Stomach (tissue), 8 donors: ENCODE measurements at regions not wholly inside any gene's neighbourhood (a gene's known extent, or its start where the extent isn't known, plus 50 kb on each side); places are given as distances from the start of the nearest gene placed in this dataset.

Experiments
- DNase-seq, 2 donors: peaks; one replicate each; pipeline versions ENCODE4 v3.0.0 to v3.0.0-alpha.2; 2013 to 2019
- H3K27ac ChIP-seq, 5 donors: fragments of 200-600 bp in 4 of 5; sonication (generic) in 4 of 5; one replicate each; pipeline ENCODE4 v1.5.1; 2013 to 2019; ENCODE audit warnings: mild to moderate bottlenecking in 1 of 5, moderate library complexity in 1 of 5
- H3K27me3 ChIP-seq, 3 donors: fragments of 200-600 bp; sonication (generic); one replicate each; pipeline ENCODE4 v1.5.1; 2017 to 2019; ENCODE audit warnings: mixed run types in 1 of 3
- H3K36me3 ChIP-seq, 4 donors: fragments of 200-600 bp; sonication (generic); 1 replicate in 3 of 4; 2 replicates in 1 of 4; pipeline ENCODE4 v1.5.1; 2016 to 2019
- H3K4me1 ChIP-seq, 4 donors: fragments of 200-600 bp; sonication (generic); one replicate each; pipeline ENCODE4 v1.5.1; 2016 to 2019
- H3K4me3 ChIP-seq, 4 donors: fragments of 200-600 bp; sonication (generic) in 3 of 4; one replicate each; pipeline ENCODE4 v1.5.1; 2016 to 2019; ENCODE audit warnings: mild to moderate bottlenecking in 1 of 4
- H3K9me3 ChIP-seq, 4 donors: fragments of 200-600 bp; sonication (generic); one replicate each; pipeline ENCODE4 v1.5.1; 2016 to 2019
- CTCF ChIP-seq, 7 experiments: fragments of 450-650 bp in 4 of 7; fragments of 200-600 bp in 3 of 7; sonication (generic) in 3 of 7; IDR thresholded peaks; one replicate each; pipeline ENCODE4 v1.5.1; 2016 to 2019; ENCODE audit warnings: antibody characterized with exemption in 7 of 7, control low read depth in 2 of 7, mild to moderate bottlenecking in 1 of 7
- EP300 ChIP-seq: sonication (generic); formaldehyde crosslinking; IDR thresholded peaks from one replicate; pipeline ENCODE4 v1.6.1; 2017; ENCODE audit warnings: antibody characterized with exemption
- POLR2A ChIP-seq, 4 donors: fragments of 450-650 bp; IDR thresholded peaks; one replicate each; pipeline ENCODE4 v1.6.1; 2016; ENCODE audit warnings: antibody characterized with exemption in 4 of 4, control low read depth in 2 of 4, mild to moderate bottlenecking in 1 of 4, moderate library complexity in 1 of 4
- POLR2AphosphoS5 ChIP-seq, 3 donors: sonication (generic); formaldehyde crosslinking; IDR thresholded peaks; one replicate each; pipeline ENCODE4 v1.6.1; 2016; ENCODE audit warnings: antibody characterized with exemption in 3 of 3
- WGBS, 5 donors: extraction: QIAGEN DNeasy Blood & Tissue Kit in 3 of 5; methylation state at CpG; one replicate each; pipeline versions ENCODE4 v1.1.5 to v1.1.7; 2013 to 2018; 5-methylcytosine and 5-hydroxymethylcytosine counted together
- intact Hi-C: fragments of 100-400 bp; cut with DNase I; formaldehyde crosslinking; loops from one replicate; pipeline ENCODE4 v1.15.1; 2023; ENCODE audit warnings: low total_unique reads
- donor health status: healthy with polysubstance abuse.
- donor health status: Bipolar disorder and iron deficiency.
- donor health status: healthy.

- peaks cover 0 to 12% (median 0%) of the 10 kb centered on the region in 4 donors for H3K9me3 ChIP-seq
- no peak overlapping the region for H3K4me3 ChIP-seq
- 66 to 78% (median 77%) methylated on average over 2 of the region's 2 CpGs for WGBS, 5 donors
- no peaks in the 10 kb centered on the region for H3K4me1 ChIP-seq
- H3K27me3 ChIP-seq, result no peaks in the 10 kb centered on the region
- no peak for DNase-seq
- H3K27ac ChIP-seq, result no peak overlapping the region
- intact Hi-C loops, result no loop called here
- no peak for TF ChIP-seq POLR2A (IDR thresholded peaks at IDR 0.05)
- TF ChIP-seq POLR2AphosphoS5 (IDR thresholded peaks at IDR 0.05), result no peak
- no peak for TF ChIP-seq EP300
- TF ChIP-seq CTCF (IDR thresholded peaks at IDR 0.05), result no peak
- H3K36me3 ChIP-seq, result no peaks in the 10 kb centered on the region
Measured at GRCh38 chr19:31930401-31930800, 415.0 kb upstream of the ZNF507 start.

- 80 to 88% (median 85%) methylated on average over 3 of the region's 3 CpGs for WGBS, 5 donors
- intact Hi-C loops, result no loop called here
- Histone ChIP-seq H3K4me1 (no peaks in the 10 kb centered on the region), H3K27me3 (peaks cover 0 to 4% (median 0%) of the 10 kb centered on the region in 3 donors), H3K9me3 (no peaks in the 10 kb centered on the region), H3K36me3 (no peaks in the 10 kb centered on the region), H3K27ac (no peak overlapping the region), H3K4me3 (no peak overlapping the region)
- TF ChIP-seq CTCF (IDR thresholded peaks at IDR 0.05), result no peak
- no peak for TF ChIP-seq POLR2AphosphoS5 (IDR thresholded peaks at IDR 0.05)
- no peak for TF ChIP-seq POLR2A (IDR thresholded peaks at IDR 0.05)
- DNase-seq, result no peak
Measured at GRCh38 chr19:31937983-31938382, 407.4 kb upstream of the ZNF507 start.

GRCh38 chr19:31938675-31939074, 406.7 kb upstream of the ZNF507 start:
- Histone ChIP-seq H3K27me3 (peaks cover 0 to 4% (median 0%) of the 10 kb centered on the region in 3 donors), H3K4me3 (no peak overlapping the region), H3K27ac (no peak overlapping the region), H3K4me1 (no peaks in the 10 kb centered on the region), H3K9me3 (no peaks in the 10 kb centered on the region), H3K36me3 (no peaks in the 10 kb centered on the region)
- intact Hi-C loops, result no loop called here
- DNase-seq, result no peak
- WGBS, 5 donors, result 63 to 69% (median 68%) methylated on average over 5 of the region's 5 CpGs
- no peak for TF ChIP-seq EP300
- no peak for TF ChIP-seq POLR2A (IDR thresholded peaks at IDR 0.05)
- TF ChIP-seq CTCF (IDR thresholded peaks at IDR 0.05), result no peak
- TF ChIP-seq POLR2AphosphoS5 (IDR thresholded peaks at IDR 0.05), result no peak

- intact Hi-C loops, result no loop called here
- Histone ChIP-seq H3K27me3 (peaks cover 0 to 4% (median 0%) of the 10 kb centered on the region in 3 donors), H3K4me1 (no peaks in the 10 kb centered on the region), H3K36me3 (no peaks in the 10 kb centered on the region), H3K4me3 (no peak overlapping the region), H3K27ac (no peak overlapping the region), H3K9me3 (no peaks in the 10 kb centered on the region)
- no peak for DNase-seq
- WGBS, 5 donors, result 63 to 87% (median 72%) methylated on average over 2 of the region's 2 CpGs
- TF ChIP-seq EP300 (no peak), POLR2A (IDR thresholded peaks at IDR 0.05) (no peak), POLR2AphosphoS5 (IDR thresholded peaks at IDR 0.05) (no peak), CTCF (IDR thresholded peaks at IDR 0.05) (no peak)
Measured at GRCh38 chr19:31940396-31940795, 405.0 kb upstream of the ZNF507 start.
